Urinary bladder (tissue), 3 donors: ENCODE measurements at regions not wholly inside any gene's neighbourhood (a gene's known extent, or its start where the extent isn't known, plus 50 kb on each side); places are given as distances from the start of the nearest gene placed in this dataset.
"Not testable (repeated sequence)": the region's sequence is repeated elsewhere in the genome, so short reads cannot be mapped to it uniquely, and the experiment has no call there.

ENCODE experiments used
- DNase-seq: peaks from one replicate; pipeline ENCODE4 v3.0.0-alpha.2; 2015; ENCODE audit errors: extremely low spot score
- H3K27ac ChIP-seq: one replicate; pipeline ENCODE4 v1.5.1; 2013; ENCODE audit warnings: low read depth, mild to moderate bottlenecking, moderate library complexity
- H3K36me3 ChIP-seq: one replicate; pipeline ENCODE4 v1.6.1; 2013; ENCODE audit warnings: mild to moderate bottlenecking, moderate library complexity; ENCODE audit not compliant: insufficient read depth
- H3K4me1 ChIP-seq: one replicate; pipeline ENCODE4 v1.6.1; 2013; ENCODE audit warnings: mild to moderate bottlenecking, moderate library complexity; ENCODE audit not compliant: insufficient read depth
- H3K4me3 ChIP-seq: one replicate; pipeline ENCODE4 v1.5.1; 2013; ENCODE audit warnings: low read depth, low read length
- WGBS: extraction: QIAGEN DNeasy Blood & Tissue Kit; methylation state at CpG from one replicate; pipeline ENCODE4 v1.1.7; 2013; 5-methylcytosine and 5-hydroxymethylcytosine counted together
- donor health status: healthy with polysubstance abuse.
- donor health status: healthy.

GRCh38 chr6:12548526-12548925, 168.0 kb upstream of the PHACTR1 start:
- no peaks in the 10 kb centered on the region for H3K36me3 ChIP-seq
- 71% methylated on average over 2 of the region's 2 CpGs for WGBS
- DNase-seq = no peak
- H3K4me1 ChIP-seq = no peaks in the 10 kb centered on the region
- no peak overlapping the region for H3K27ac ChIP-seq
- no peak overlapping the region for H3K4me3 ChIP-seq

GRCh38 chr6:12549445-12549844, 167.1 kb upstream of the PHACTR1 start:
- H3K27ac ChIP-seq, H3K4me1 ChIP-seq, DNase-seq, H3K36me3 ChIP-seq, H3K4me3 ChIP-seq: not testable (repeated sequence)
- 91% methylated on average over 8 of the region's 8 CpGs for WGBS

GRCh38 chr6:12554820-12555219, 161.7 kb upstream of the PHACTR1 start:
- WGBS = 96% methylated on average over 2 of the region's 2 CpGs
- H3K4me1 ChIP-seq, H3K4me3 ChIP-seq, H3K36me3 ChIP-seq, H3K27ac ChIP-seq, DNase-seq: not testable (repeated sequence)

DNA sequence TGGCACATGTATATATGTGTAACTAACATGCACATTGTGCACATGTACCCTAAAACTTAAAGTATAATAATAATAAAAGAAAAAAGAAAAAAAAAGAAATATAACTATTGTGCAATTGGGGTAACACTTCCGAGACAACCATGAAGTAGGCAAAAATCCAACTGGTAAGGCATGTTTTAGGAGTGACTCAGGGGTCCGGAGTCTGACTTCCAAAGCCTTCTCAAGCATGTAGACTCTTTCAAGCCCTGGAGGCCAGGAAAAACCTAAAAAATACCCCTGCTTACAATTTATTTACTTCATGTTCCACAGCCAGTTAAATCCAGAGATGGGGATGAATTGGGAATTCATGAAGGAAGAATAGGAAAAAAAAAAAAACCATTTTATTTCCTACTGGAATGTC, 161.3 kb upstream of the PHACTR1 start:
- DNase-seq = no peak
- 89% methylated on average over 2 of the region's 2 CpGs for WGBS
- Histone ChIP-seq H3K4me1 (no peaks in the 10 kb centered on the region), H3K36me3 (no peaks in the 10 kb centered on the region), H3K4me3 (no peak overlapping the region), H3K27ac (no peak overlapping the region)

DNA sequence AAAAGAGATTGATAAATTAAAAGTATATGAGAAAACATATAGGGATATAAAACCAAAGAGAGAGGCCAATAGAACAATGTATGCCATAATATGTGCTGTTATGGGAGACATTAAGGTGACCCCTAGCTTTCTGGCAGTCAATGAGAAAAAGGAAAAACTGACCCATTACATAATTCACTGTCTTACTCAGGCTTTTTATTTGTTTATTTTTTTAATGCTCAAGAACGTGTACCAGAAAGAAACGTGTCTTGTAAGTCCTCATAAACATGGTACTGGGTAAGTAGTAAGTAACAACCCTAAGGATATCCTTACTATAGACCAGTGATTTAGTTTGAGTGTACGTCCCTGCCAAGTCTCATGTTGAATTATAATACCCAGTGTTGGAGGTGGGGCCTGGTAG, 160.8 kb upstream of the PHACTR1 start:
- H3K4me1 ChIP-seq = no peaks in the 10 kb centered on the region
- H3K36me3 ChIP-seq = no peaks in the 10 kb centered on the region
- no peak overlapping the region for H3K27ac ChIP-seq
- WGBS = 76% methylated on average over 3 of the region's 3 CpGs
- no peak for DNase-seq
- no peak overlapping the region for H3K4me3 ChIP-seq

GRCh38 chr6:12557765-12558164, 158.8 kb upstream of the PHACTR1 start:
- Histone ChIP-seq H3K36me3 (no peaks in the 10 kb centered on the region), H3K27ac (no peak overlapping the region), H3K4me3 (no peak overlapping the region), H3K4me1 (no peaks in the 10 kb centered on the region)
- no peak for DNase-seq
- 60% methylated on average over 2 of the region's 2 CpGs for WGBS

GRCh38 chr6:12560315-12560714, 156.3 kb upstream of the PHACTR1 start:
- Histone ChIP-seq H3K4me3 (no peak overlapping the region), H3K4me1 (no peaks in the 10 kb centered on the region), H3K27ac (no peak overlapping the region), H3K36me3 (no peaks in the 10 kb centered on the region)
- WGBS = 78% methylated on average over 5 of the region's 5 CpGs
- no peak for DNase-seq

GRCh38 chr6:12566618-12567123, 149.9 kb upstream of the PHACTR1 start:
- no peak overlapping the region for H3K4me3 ChIP-seq
- no peak for DNase-seq
- no peak overlapping the region for H3K27ac ChIP-seq
- no peaks in the 10 kb centered on the region for H3K36me3 ChIP-seq
- no peaks in the 10 kb centered on the region for H3K4me1 ChIP-seq
- WGBS = 96% methylated on average over 2 of the region's 2 CpGs

- WGBS = 69% methylated on average over 3 of the region's 3 CpGs
- no peak overlapping the region for H3K27ac ChIP-seq
- H3K4me1 ChIP-seq = no peaks in the 10 kb centered on the region
- no peaks in the 10 kb centered on the region for H3K36me3 ChIP-seq
- DNase-seq = no peak
- H3K4me3 ChIP-seq = no peak overlapping the region
Measured at GRCh38 chr6:12567682-12568081, 148.9 kb upstream of the PHACTR1 start.

DNA sequence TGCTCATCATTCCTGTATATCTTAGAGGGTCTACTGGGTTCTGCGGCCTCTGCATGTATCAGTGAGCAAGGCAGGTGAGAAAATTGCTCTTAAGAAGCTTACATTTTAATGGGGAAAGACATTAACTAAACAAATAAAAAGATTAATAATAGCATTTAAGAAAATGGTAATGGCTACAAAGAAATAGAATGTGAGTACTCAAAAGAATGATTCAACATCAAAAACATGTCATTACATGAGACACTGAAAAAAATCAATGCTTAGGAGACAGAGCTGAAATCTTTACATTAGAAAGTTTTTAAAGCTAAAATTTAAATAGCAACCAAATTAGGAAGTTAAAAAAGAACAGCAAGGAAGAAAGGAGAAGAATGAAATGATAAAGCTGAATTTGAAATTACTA, 146.9 kb upstream of the PHACTR1 start:
- H3K4me1 ChIP-seq = no peaks in the 10 kb centered on the region
- no peak overlapping the region for H3K4me3 ChIP-seq
- 90% methylated on average over 1 of the region's 1 CpG for WGBS
- no peak for DNase-seq
- H3K36me3 ChIP-seq = peaks cover 2% of the 10 kb centered on the region
- no peak overlapping the region for H3K27ac ChIP-seq

DNA sequence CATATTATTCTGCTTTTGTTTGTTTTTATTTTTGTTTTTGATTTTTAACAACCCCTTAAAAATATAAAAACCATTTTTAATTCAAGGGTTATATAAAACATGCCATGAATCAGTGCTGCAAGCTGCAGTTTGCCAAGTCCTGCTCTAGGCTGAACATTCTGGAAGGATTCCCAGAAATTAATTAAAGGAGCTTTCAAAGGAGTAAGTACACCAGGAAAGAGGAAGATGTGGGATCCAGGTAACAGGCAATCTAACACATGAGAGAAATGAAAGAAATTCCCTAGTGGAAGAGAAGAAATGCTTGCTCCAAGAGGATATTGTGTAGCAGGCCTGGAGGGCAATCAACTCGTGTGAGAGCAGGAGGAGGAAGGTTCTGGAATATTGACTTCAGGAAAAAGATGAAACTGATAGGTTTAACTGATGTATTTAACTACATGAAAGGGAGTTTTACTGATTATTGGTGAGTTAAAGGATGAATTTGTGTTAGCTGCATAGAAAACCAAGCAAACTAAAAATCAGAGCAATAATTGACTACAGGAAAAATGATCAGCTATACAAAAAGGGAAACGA, 146.0 kb upstream of the PHACTR1 start:
- H3K36me3 ChIP-seq = peaks cover 2% of the 10 kb centered on the region
- H3K4me3 ChIP-seq = no peak overlapping the region
- no peak overlapping the region for H3K27ac ChIP-seq
- WGBS = 77% methylated on average over 2 of the region's 2 CpGs
- DNase-seq = no peak
- H3K4me1 ChIP-seq = no peaks in the 10 kb centered on the region

- no peak overlapping the region for H3K4me3 ChIP-seq
- H3K27ac ChIP-seq = no peak overlapping the region
- peaks cover 2% of the 10 kb centered on the region for H3K36me3 ChIP-seq
- WGBS = 68% methylated on average over 4 of the region's 4 CpGs
- no peaks in the 10 kb centered on the region for H3K4me1 ChIP-seq
- DNase-seq = no peak
Measured at GRCh38 chr6:12572896-12573827, 143.4 kb upstream of the PHACTR1 start.

- Histone ChIP-seq H3K27ac (no peak overlapping the region), H3K4me3 (no peak overlapping the region), H3K4me1 (no peaks in the 10 kb centered on the region), H3K36me3 (peaks cover 2% of the 10 kb centered on the region)
- WGBS = 62% methylated on average over 4 of the region's 4 CpGs
- DNase-seq = no peak
Measured at GRCh38 chr6:12575961-12576360, 140.6 kb upstream of the PHACTR1 start.

DNA sequence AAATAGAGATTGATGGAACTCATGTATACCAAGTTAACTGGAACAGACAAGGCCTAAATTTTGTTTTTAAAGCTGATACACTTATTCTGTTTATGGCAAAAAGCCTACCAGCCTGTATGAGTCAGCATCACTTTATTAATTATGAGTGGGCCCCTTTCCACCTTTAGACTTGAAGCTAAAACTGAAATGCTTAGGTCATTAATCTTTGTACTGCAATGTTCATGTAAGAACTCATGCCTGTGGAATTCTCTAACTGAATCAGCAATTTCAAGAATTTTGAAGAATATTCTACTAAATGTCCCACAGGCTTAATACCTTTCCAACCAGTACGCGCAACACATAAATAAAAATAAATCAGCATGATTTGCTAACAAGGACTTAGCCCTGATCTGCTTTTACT, 140.2 kb upstream of the PHACTR1 start:
- peaks cover 2% of the 10 kb centered on the region for H3K36me3 ChIP-seq
- H3K4me1 ChIP-seq = no peaks in the 10 kb centered on the region
- H3K27ac ChIP-seq = no peak overlapping the region
- DNase-seq = no peak
- WGBS = 64% methylated on average over 2 of the region's 2 CpGs
- no peak overlapping the region for H3K4me3 ChIP-seq
